ENCODE measurements at regions not wholly inside any gene's neighbourhood (a gene's known extent, or its start where the extent isn't known, plus 50 kb on each side); places are given as distances from the start of the nearest gene placed in this dataset.
"Not testable (repeated sequence)": the region's sequence is repeated elsewhere in the genome, so short reads cannot be mapped to it uniquely, and the experiment has no call there.

- H3K4me3 ChIP-seq (ENCODE audit: low read depth, low read length) = no peak overlapping the region
- TF ChIP-seq CTCF (IDR thresholded peaks at IDR 0.05; ENCODE audit: control insufficient read depth, extremely low read depth, insufficient read depth) = no peak
- peak; percentile 74 for DNase-seq (ENCODE audit: low read depth)
These were observed 217.6 kb upstream of the TTC29 start for GRCh38 chr4:147163311-147163710.

- H3K4me3 ChIP-seq (ENCODE audit: low read depth, low read length); DNase-seq (ENCODE audit: low read depth): not testable (repeated sequence)
These were observed 222.5 kb upstream of the TTC29 start for GRCh38 chr4:147168200-147168599.

GRCh38 chr4:147173322-147173721, 227.7 kb upstream of the TTC29 start:
- no peak overlapping the region for H3K4me3 ChIP-seq (ENCODE audit: low read depth, low read length)
- DNase-seq (ENCODE audit: low read depth) = no peak
- TF ChIP-seq CTCF (IDR thresholded peaks at IDR 0.05; ENCODE audit: control insufficient read depth, extremely low read depth, insufficient read depth) = no peak

- H3K4me3 ChIP-seq (ENCODE audit: low read depth, low read length) = no peak overlapping the region
- no peak for DNase-seq (ENCODE audit: low read depth)
- no peak for TF ChIP-seq CTCF (IDR thresholded peaks at IDR 0.05; ENCODE audit: control insufficient read depth, extremely low read depth, insufficient read depth)
These were observed 228.3 kb upstream of the TTC29 start for GRCh38 chr4:147173797-147174432.

- DNase-seq (ENCODE audit: low read depth) = no peak
- no peak for TF ChIP-seq CTCF (IDR thresholded peaks at IDR 0.05; ENCODE audit: control insufficient read depth, extremely low read depth, insufficient read depth)
- H3K4me3 ChIP-seq (ENCODE audit: low read depth, low read length) = no peak overlapping the region
These were observed 228.9 kb upstream of the TTC29 start for GRCh38 chr4:147174591-147174990.

GRCh38 chr4:147175460-147176025, 229.9 kb upstream of the TTC29 start:
- no peak overlapping the region for H3K4me3 ChIP-seq (ENCODE audit: low read depth, low read length)
- no peak for TF ChIP-seq CTCF (IDR thresholded peaks at IDR 0.05; ENCODE audit: control insufficient read depth, extremely low read depth, insufficient read depth)
- DNase-seq (ENCODE audit: low read depth) = no peak

GRCh38 chr4:147182041-147182440, 236.4 kb upstream of the TTC29 start:
- no peak overlapping the region for H3K4me3 ChIP-seq (ENCODE audit: low read depth, low read length)
- no peak for TF ChIP-seq CTCF (IDR thresholded peaks at IDR 0.05; ENCODE audit: control insufficient read depth, extremely low read depth, insufficient read depth)
- DNase-seq (ENCODE audit: low read depth) = no peak

Data from LNCaP clone FGC (cell line).